ENCODE measurements at regions not wholly inside any gene's neighbourhood (a gene's known extent, or its start where the extent isn't known, plus 50 kb on each side); places are given as distances from the start of the nearest gene placed in this dataset.

DNA sequence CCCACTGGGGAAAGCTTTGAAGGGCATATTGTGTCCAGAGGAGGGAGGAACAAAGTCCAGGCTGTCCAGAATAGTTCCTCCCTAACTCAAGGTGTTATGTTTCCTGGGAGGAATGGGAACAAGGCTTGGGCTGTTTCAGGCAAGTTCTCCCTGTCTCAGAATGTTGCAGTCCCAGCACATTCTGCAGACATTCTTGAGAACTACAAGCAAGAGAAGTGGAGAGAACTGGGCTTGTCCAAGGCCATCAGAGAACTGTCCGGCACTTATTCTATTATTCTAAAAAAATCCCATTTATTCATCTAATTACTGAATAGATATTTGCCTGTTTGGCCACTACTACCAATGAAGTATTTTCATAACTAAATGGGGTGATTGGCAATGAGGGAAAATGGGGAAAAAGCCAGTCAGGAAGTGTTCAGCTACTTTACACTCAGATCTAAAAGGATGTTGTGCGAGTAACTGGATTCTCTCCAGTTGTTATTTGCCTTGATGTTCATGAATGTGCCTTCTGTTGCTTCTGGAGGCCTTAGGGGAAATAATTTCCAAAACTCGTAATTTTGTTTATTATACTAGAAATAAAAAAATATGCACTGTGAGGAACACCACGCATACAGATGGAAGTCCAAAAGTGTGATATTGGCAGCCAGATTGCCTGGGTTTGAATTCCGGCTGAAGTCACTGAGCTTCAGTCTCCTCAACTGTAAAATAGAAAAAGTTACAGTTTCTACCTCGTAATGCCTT lies 300.1 kb upstream of the RND3 start:
- Histone ChIP-seq H3K23me2 (ENCODE audit: insufficient read length, low read depth, low read length, poor library complexity, severe bottlenecking) (no peaks in the 10 kb centered on the region), H2AFZ (ENCODE audit: low read length) (no peak overlapping the region), H3K9ac (ENCODE audit: extremely low read depth, insufficient read length, low read length) (no peak overlapping the region), H3K23ac (ENCODE audit: insufficient read length, low read depth, low read length) (no peak overlapping the region), H2BK15ac (ENCODE audit: low read depth, low read length) (no peak overlapping the region), H3K79me2 (ENCODE audit: insufficient read depth, low read length) (no peaks in the 10 kb centered on the region), H4K5ac (ENCODE audit: insufficient read length, low read depth, low read length) (no peak overlapping the region), H4K91ac (ENCODE audit: insufficient read length, low read depth, low read length) (no peak overlapping the region), H3K79me1 (ENCODE audit: insufficient read depth, low read depth, low read length, poor library complexity, severe bottlenecking) (no peaks in the 10 kb centered on the region), H3K14ac (ENCODE audit: insufficient read depth, low read length) (no peak overlapping the region), H2AK5ac (ENCODE audit: insufficient read length, low read length) (no peak overlapping the region), H4K20me1 (ENCODE audit: control insufficient read depth, insufficient read depth, insufficient read length) (no peaks in the 10 kb centered on the region), H3K9me3 (ENCODE audit: control insufficient read depth, low read depth, low read length) (no peaks in the 10 kb centered on the region), H2BK5ac (ENCODE audit: insufficient read length, low read length) (no peak overlapping the region), H2BK20ac (ENCODE audit: low read depth, low read length, poor library complexity, severe bottlenecking) (no peak overlapping the region), H2BK120ac (ENCODE audit: low read depth, low read length, poor library complexity, severe bottlenecking) (no peak overlapping the region), H4K8ac (replicated peaks; ENCODE audit: insufficient read length, low read depth, low read length) (no peak overlapping the region), H3T11ph (ENCODE audit: low read length) (no peak overlapping the region), H3K4me2 (ENCODE audit: insufficient read depth, insufficient read length, low read length) (no peak overlapping the region), H3K4me1 (ENCODE audit: insufficient read depth, low read length) (peaks cover 2% of the 10 kb centered on the region; the same call in 1 of the 2 replicates), H2BK12ac (ENCODE audit: insufficient read length, low read depth, low read length) (no peak overlapping the region), H3K18ac (ENCODE audit: insufficient read length, low read depth, low read length) (no peak overlapping the region), H3K27me3 (ENCODE audit: insufficient read depth, low read length) (no peaks in the 10 kb centered on the region), H3K4ac (ENCODE audit: low read depth, low read length) (no peak overlapping the region), H3K27ac (ENCODE audit: insufficient read length, low read depth, low read length) (no peak overlapping the region), H3K56ac (ENCODE audit: insufficient read length, low read depth, low read length) (no peak overlapping the region)
- no peak for DNase-seq
- H3K27me3 Mint-ChIP-seq (ENCODE audit: low read depth) = no peaks in the 10 kb centered on the region
- peaks cover 16 to 18% of the 10 kb centered on the region in 2 experiments; a peak in 4 of 5 replicates for H3K9me3 Mint-ChIP-seq
- TF ChIP-seq, protein P1, sequence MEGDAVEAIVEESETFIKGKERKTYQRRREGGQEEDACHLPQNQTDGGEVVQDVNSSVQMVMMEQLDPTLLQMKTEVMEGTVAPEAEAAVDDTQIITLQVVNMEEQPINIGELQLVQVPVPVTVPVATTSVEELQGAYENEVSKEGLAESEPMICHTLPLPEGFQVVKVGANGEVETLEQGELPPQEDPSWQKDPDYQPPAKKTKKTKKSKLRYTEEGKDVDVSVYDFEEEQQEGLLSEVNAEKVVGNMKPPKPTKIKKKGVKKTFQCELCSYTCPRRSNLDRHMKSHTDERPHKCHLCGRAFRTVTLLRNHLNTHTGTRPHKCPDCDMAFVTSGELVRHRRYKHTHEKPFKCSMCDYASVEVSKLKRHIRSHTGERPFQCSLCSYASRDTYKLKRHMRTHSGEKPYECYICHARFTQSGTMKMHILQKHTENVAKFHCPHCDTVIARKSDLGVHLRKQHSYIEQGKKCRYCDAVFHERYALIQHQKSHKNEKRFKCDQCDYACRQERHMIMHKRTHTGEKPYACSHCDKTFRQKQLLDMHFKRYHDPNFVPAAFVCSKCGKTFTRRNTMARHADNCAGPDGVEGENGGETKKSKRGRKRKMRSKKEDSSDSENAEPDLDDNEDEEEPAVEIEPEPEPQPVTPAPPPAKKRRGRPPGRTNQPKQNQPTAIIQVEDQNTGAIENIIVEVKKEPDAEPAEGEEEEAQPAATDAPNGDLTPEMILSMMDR (conservative IDR thresholded peaks at IDR 0.05) = no peak
- H3K4me1 Mint-ChIP-seq = peaks cover 3 to 6% of the 10 kb centered on the region in 2 experiments
- peaks cover 9 to 13% (median 10%) of the 10 kb centered on the region in 3 experiments for H3K36me3 Mint-ChIP-seq (ENCODE audit: insufficient read depth in 1 of 3, low read depth in 3 of 3)
- WGBS (ENCODE audit: extremely low coverage, insufficient read length, low lambda C conversion rate) = no CpG with 5 or more reads among the region's 6 CpGs
- no peak overlapping the region for H3K4me3 Mint-ChIP-seq
- H3K27ac Mint-ChIP-seq = no peak overlapping the region

All from H9 (cell line).